Lung (tissue), 11 donors: ENCODE measurements at regions not wholly inside any gene's neighbourhood (a gene's known extent, or its start where the extent isn't known, plus 50 kb on each side); places are given as distances from the start of the nearest gene placed in this dataset.

ENCODE experiments used
- ATAC-seq: fragments of 200-7000 bp; cut with Tn5 transposase; one replicate; pipeline ENCODE4 v1.9.1; 2020; ENCODE audit warnings: moderate number of reproducible peaks; ENCODE audit not compliant: insufficient read depth, low FRiP score
- DNase-seq, 3 donors: peaks; one replicate each; pipeline ENCODE4 v3.0.0-alpha.2; 2013 to 2017
- H3K27ac ChIP-seq, 2 donors: one replicate each; pipeline ENCODE4 v1.5.1; 2013; ENCODE audit warnings: mild to moderate bottlenecking in 2 of 2, moderate library complexity in 2 of 2, control low read depth in 1 of 2, inconsistent platforms in 1 of 2, low read depth in 1 of 2, low read length in 1 of 2
- H3K27me3 ChIP-seq, 3 donors: one replicate each; pipeline ENCODE4 v1.5.1; 2013; ENCODE audit warnings: low read length in 2 of 3; ENCODE audit not compliant: control insufficient read depth in 3 of 3, insufficient read depth in 3 of 3
- H3K36me3 ChIP-seq, 4 donors: one replicate each; pipeline ENCODE4 v1.5.1; 2013; ENCODE audit warnings: low read length in 4 of 4, mild to moderate bottlenecking in 1 of 4, moderate library complexity in 1 of 4; ENCODE audit not compliant: control insufficient read depth in 4 of 4, insufficient read depth in 4 of 4
- H3K4me1 ChIP-seq, 5 donors: one replicate each; pipeline ENCODE4 v1.5.1; 2013; ENCODE audit warnings: low read length in 5 of 5, mild to moderate bottlenecking in 2 of 5, moderate library complexity in 1 of 5; ENCODE audit not compliant: control insufficient read depth in 5 of 5, insufficient read depth in 5 of 5
- H3K4me3 ChIP-seq: one replicate; pipeline ENCODE4 v1.5.1; 2013; ENCODE audit warnings: mild to moderate bottlenecking, control low read depth, moderate library complexity
- H3K9ac ChIP-seq, 2 donors: one replicate each; pipeline ENCODE4 v1.5.1; 2013; ENCODE audit warnings: low read length in 2 of 2, control low read depth in 1 of 2; ENCODE audit not compliant: insufficient read depth in 1 of 2
- H3K9me3 ChIP-seq, 4 donors: one replicate each; pipeline ENCODE4 v1.5.1; 2013; ENCODE audit warnings: low read length in 3 of 4, mild to moderate bottlenecking in 1 of 4, moderate library complexity in 1 of 4; ENCODE audit not compliant: control insufficient read depth in 4 of 4, insufficient read depth in 3 of 4
- CTCF ChIP-seq: IDR thresholded peaks from 2 replicates; pipeline ENCODE4 v1.5.1; 2012; ENCODE audit warnings: mild to moderate bottlenecking; ENCODE audit errors: control extremely low read depth, extremely low read depth
- WGBS, 2 donors: extraction: QIAGEN DNeasy Blood & Tissue Kit; methylation state at CpG; one replicate each; pipeline ENCODE4 v1.1.7; 2013; 5-methylcytosine and 5-hydroxymethylcytosine counted together
- donor health status: control.
- donor health status: control.
- donor health status: Bipolar disorder and iron deficiency.
- donor health status: healthy.
- donor health status: DM: yes; HTN: yes; CAD: no.

- no peak for TF ChIP-seq CTCF
- peak in 1 of 3 donors; percentile 0 for DNase-seq
- Histone ChIP-seq H3K27me3 (peaks cover 0 to 14% (median 0%) of the 10 kb centered on the region in 3 donors), H3K36me3 (no peaks in the 10 kb centered on the region), H3K4me3 (no peak overlapping the region), H3K9ac (no peak overlapping the region), H3K27ac (no peak overlapping the region), H3K9me3 (peaks cover 0 to 2% (median 0%) of the 10 kb centered on the region in 4 donors), H3K4me1 (no peaks in the 10 kb centered on the region)
- 49 to 56% methylated on average over 4 of the region's 4 CpGs for WGBS, 2 donors
- ATAC-seq, result no peak
Measured at GRCh38 chrX:99095965-99096635, 1314.0 kb downstream of the PCDH19 start.

- WGBS, 2 donors, result 92 to 94% methylated on average over 1 of the region's 1 CpG
Measured at GRCh38 chrX:99091459-99091858, 1318.6 kb downstream of the PCDH19 start.

GRCh38 chrX:99078301-99078700, 1331.8 kb downstream of the PCDH19 start:
- ATAC-seq, result no peak
- 82 to 95% methylated on average over 4 of the region's 4 CpGs for WGBS, 2 donors

More at GRCh38 chrX:99091459-99091858, 1318.6 kb downstream of the PCDH19 start:
- Histone ChIP-seq H3K9ac (no peak overlapping the region), H3K4me1 (no peaks in the 10 kb centered on the region), H3K9me3 (peaks cover 0 to 2% (median 0%) of the 10 kb centered on the region in 4 donors), H3K27me3 (peaks cover 0 to 4% (median 0%) of the 10 kb centered on the region in 3 donors), H3K36me3 (no peaks in the 10 kb centered on the region), H3K4me3 (no peak overlapping the region), H3K27ac (no peak overlapping the region)
- TF ChIP-seq CTCF, result no peak
- ATAC-seq (no peak), DNase-seq (no peak)

More at GRCh38 chrX:99078301-99078700, 1331.8 kb downstream of the PCDH19 start:
- peaks cover 0 to 2% (median 0%) of the 10 kb centered on the region in 4 donors for H3K9me3 ChIP-seq
- DNase-seq, result no peak
- no peak for TF ChIP-seq CTCF
- H3K27ac ChIP-seq, result no peak overlapping the region
- no peaks in the 10 kb centered on the region for H3K36me3 ChIP-seq
- H3K9ac ChIP-seq, result no peak overlapping the region
- H3K27me3 ChIP-seq, result peaks cover 0 to 14% (median 2%) of the 10 kb centered on the region in 3 donors
- no peaks in the 10 kb centered on the region for H3K4me1 ChIP-seq
- no peak overlapping the region for H3K4me3 ChIP-seq
